ENCODE measurements at regions not wholly inside any gene's neighbourhood (a gene's known extent, or its start where the extent isn't known, plus 50 kb on each side); places are given as distances from the start of the nearest gene placed in this dataset.

DNA sequence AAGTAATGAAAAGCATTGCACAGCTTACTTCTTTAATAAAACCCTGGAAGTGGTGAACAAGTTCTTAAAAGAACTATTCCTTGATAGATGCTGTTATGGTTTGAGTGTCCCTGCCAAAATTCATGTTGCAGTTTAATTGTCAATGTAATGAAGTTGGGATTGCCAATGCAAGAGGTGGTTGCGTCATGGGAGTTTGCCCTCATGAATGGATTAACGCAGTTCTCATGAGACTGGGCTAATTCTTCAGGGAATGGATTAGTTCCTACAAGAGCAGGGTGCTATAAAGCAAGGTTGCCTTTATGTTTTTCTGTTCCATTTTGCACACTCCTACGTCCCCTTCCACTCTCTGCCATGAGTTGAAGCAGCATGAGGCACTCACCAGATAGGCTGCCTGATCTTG, 446.7 kb upstream of the B3GALT2 start:
- no peak overlapping the region for H3K27ac ChIP-seq
- ATAC-seq (no peak), DNase-seq (no peak)
- H3K4me1 ChIP-seq: no peaks in the 10 kb centered on the region
- intact Hi-C loops (cut with DNase I): no loop called here
- TF ChIP-seq, protein P1, sequence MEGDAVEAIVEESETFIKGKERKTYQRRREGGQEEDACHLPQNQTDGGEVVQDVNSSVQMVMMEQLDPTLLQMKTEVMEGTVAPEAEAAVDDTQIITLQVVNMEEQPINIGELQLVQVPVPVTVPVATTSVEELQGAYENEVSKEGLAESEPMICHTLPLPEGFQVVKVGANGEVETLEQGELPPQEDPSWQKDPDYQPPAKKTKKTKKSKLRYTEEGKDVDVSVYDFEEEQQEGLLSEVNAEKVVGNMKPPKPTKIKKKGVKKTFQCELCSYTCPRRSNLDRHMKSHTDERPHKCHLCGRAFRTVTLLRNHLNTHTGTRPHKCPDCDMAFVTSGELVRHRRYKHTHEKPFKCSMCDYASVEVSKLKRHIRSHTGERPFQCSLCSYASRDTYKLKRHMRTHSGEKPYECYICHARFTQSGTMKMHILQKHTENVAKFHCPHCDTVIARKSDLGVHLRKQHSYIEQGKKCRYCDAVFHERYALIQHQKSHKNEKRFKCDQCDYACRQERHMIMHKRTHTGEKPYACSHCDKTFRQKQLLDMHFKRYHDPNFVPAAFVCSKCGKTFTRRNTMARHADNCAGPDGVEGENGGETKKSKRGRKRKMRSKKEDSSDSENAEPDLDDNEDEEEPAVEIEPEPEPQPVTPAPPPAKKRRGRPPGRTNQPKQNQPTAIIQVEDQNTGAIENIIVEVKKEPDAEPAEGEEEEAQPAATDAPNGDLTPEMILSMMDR (IDR thresholded peaks at IDR 0.05): no peak
- H3K36me3 ChIP-seq: no peaks in the 10 kb centered on the region
- H3K4me3 ChIP-seq: no peak overlapping the region
- H3K9me3 ChIP-seq: no peaks in the 10 kb centered on the region
- H3K27me3 ChIP-seq (ENCODE audit: low read depth): no peaks in the 10 kb centered on the region

DNA sequence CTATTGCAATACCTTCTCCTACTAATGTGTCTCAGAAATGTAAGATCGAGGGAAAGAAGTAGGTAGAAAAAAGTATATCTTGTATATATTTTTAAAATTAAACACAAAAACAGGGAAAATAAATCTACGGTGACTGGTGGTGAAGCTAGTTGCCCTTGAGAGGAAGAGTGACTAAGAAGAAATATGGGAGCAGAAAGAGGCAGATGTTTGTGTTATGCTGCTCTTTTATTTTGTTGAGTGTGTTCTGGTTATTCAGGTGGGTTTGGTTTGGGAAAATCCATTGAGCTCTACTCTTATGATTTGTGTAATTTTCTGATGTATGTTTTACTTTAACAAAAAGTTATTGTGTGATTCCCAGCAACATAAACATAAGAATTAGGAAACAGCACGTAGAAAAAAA, 444.9 kb upstream of the B3GALT2 start:
- no peak for ATAC-seq
- intact Hi-C loops (cut with DNase I): no loop called here

GRCh38 chr1:193629875-193630274, 443.5 kb upstream of the B3GALT2 start:
- H3K36me3 ChIP-seq: no peaks in the 10 kb centered on the region

More for the DNA sequence above, 444.9 kb upstream of the B3GALT2 start:
- DNase-seq: no peak
- TF ChIP-seq, protein P1 (IDR thresholded peaks at IDR 0.05): no peak
- H3K4me3 ChIP-seq: no peak overlapping the region
- H3K9me3 ChIP-seq: no peaks in the 10 kb centered on the region
- H3K4me1 ChIP-seq: no peaks in the 10 kb centered on the region
- H3K36me3 ChIP-seq: no peaks in the 10 kb centered on the region
- no peaks in the 10 kb centered on the region for H3K27me3 ChIP-seq (ENCODE audit: low read depth)
- H3K27ac ChIP-seq: no peak overlapping the region

GRCh38 chr1:193626695-193627094, 440.3 kb upstream of the B3GALT2 start:
- H3K4me1 ChIP-seq: no peaks in the 10 kb centered on the region
- ATAC-seq (no peak), DNase-seq (no peak)
- H3K27me3 ChIP-seq (ENCODE audit: low read depth): no peaks in the 10 kb centered on the region
- H3K4me3 ChIP-seq: no peak overlapping the region
- no peaks in the 10 kb centered on the region for H3K9me3 ChIP-seq
- intact Hi-C loops (cut with DNase I): no loop called here
- H3K36me3 ChIP-seq: no peaks in the 10 kb centered on the region
- no peak overlapping the region for H3K27ac ChIP-seq
- TF ChIP-seq, protein P1 (IDR thresholded peaks at IDR 0.05): no peak

More at GRCh38 chr1:193629875-193630274, 443.5 kb upstream of the B3GALT2 start:
- H3K27me3 ChIP-seq (ENCODE audit: low read depth): no peaks in the 10 kb centered on the region
- DNase-seq (no peak), ATAC-seq (no peak)
- no peak overlapping the region for H3K4me3 ChIP-seq
- TF ChIP-seq, protein P1 (IDR thresholded peaks at IDR 0.05): no peak
- H3K9me3 ChIP-seq: no peaks in the 10 kb centered on the region
- intact Hi-C loops (cut with DNase I): no loop called here
- H3K27ac ChIP-seq: no peak overlapping the region
- no peaks in the 10 kb centered on the region for H3K4me1 ChIP-seq

- intact Hi-C loops (cut with DNase I): no loop called here
- H3K9me3 ChIP-seq: no peaks in the 10 kb centered on the region
- H3K27me3 ChIP-seq (ENCODE audit: low read depth): no peaks in the 10 kb centered on the region
- TF ChIP-seq, protein P1 (IDR thresholded peaks at IDR 0.05): no peak
- DNase-seq (no peak), ATAC-seq (no peak)
- no peaks in the 10 kb centered on the region for H3K36me3 ChIP-seq
- H3K4me1 ChIP-seq: no peaks in the 10 kb centered on the region
- no peak overlapping the region for H3K4me3 ChIP-seq
- H3K27ac ChIP-seq: no peak overlapping the region
Measured at GRCh38 chr1:193625255-193625654, 438.8 kb upstream of the B3GALT2 start.

DNA sequence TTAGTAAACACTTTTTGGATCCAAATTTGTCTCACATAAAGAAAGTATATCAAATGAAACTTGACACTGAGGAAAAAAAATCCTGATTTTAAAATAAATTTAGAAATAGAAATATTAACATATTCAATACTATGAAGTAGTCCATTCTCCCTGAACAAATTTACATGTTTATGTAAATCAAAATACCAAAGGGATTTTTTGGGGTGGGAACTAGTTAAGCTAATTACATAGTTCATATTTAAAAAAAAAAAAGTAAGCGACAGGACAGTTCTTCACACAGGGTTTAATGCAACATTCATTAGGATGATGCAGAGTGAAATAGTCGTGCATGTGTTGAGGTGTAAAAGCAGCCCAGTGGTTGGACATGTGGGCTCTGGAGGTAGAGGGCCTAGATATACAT, 433.5 kb upstream of the B3GALT2 start:
- Histone ChIP-seq H3K9me3 (no peaks in the 10 kb centered on the region), H3K4me3 (no peak overlapping the region), H3K4me1 (no peaks in the 10 kb centered on the region), H3K27me3 (ENCODE audit: low read depth) (no peaks in the 10 kb centered on the region), H3K27ac (no peak overlapping the region), H3K36me3 (no peaks in the 10 kb centered on the region)
- intact Hi-C loops (cut with DNase I): no loop called here
- TF ChIP-seq, protein P1 (IDR thresholded peaks at IDR 0.05): no peak
- ATAC-seq (no peak), DNase-seq (no peak)
